ENCODE measurements at regions not wholly inside any gene's neighbourhood (a gene's known extent, or its start where the extent isn't known, plus 50 kb on each side); places are given as distances from the start of the nearest gene placed in this dataset.
A peak's percentile ranks its signal among the peaks of the same experiment; 100 is the strongest.

DNA sequence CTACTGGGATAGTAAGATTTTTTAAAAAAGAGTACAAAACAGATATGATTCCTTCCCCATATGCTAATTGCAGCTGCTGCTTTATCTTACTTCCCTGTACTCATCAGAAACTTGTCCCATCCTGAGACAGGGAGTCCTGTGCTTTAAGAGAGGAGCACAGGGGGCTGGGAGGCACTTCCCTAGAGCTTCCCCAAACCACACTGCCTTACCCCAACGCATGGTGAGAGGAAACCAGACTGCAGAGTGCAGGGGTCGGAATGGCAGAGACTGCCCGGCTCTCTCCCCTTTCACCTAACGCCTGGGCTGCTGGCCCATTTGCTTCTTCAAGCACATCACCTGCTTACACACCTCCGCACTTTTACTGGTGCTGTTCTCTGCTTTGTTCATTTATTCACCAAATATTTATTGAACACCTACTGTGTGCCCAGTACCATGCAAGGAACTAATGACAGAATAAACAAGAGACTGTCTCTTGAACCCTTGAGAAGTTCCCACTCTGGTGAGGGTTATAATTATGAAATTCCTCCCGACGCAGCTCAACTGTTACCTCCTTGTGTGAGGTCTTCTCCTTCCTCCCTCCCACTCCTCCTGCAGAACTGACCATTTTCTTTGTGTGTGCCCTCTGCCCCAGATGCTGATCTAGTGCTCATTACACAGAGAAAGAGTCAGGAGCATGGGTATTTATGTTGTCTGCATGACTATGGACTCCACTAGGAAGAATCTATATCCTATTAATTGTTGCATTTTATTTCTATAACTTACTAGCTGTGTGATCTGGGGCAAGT, 289.7 kb downstream of the TCF7L2 start:
- H3K4me1 ChIP-seq (ENCODE audit: control extremely low read depth in 1 of 4, control insufficient read depth in 4 of 4, insufficient read depth in 4 of 4, low read length in 3 of 4) = peaks cover 10 to 42% (median 36%) of the 10 kb centered on the region in 4 experiments
- no peak overlapping the region for H3K4me3 ChIP-seq (ENCODE audit: control insufficient read depth in 1 of 7, extremely low read depth in 1 of 7, insufficient read depth in 4 of 7, low read depth in 2 of 7, low read length in 6 of 7)
- DNase-seq = peak in 2 of 3 donors; percentile 25 to 32
- POLR2A ChIA-PET = no interaction called here
- no peaks in the 10 kb centered on the region for H3K9me3 ChIP-seq (ENCODE audit: control extremely low read depth in 1 of 5, control insufficient read depth in 4 of 5, insufficient read depth in 2 of 5, low read depth in 1 of 5, low read length in 4 of 5)
- WGBS (ENCODE audit: insufficient coverage) = 29% methylated on average over 3 of the region's 7 CpGs
- H3K36me3 ChIP-seq (ENCODE audit: control insufficient read depth in 4 of 4, insufficient read depth in 4 of 4, low read length in 3 of 4) = no peaks in the 10 kb centered on the region
- no peaks in the 10 kb centered on the region for H3K27me3 ChIP-seq (replicated peaks in 2 of 5; ENCODE audit: control insufficient read depth in 4 of 5, insufficient read depth in 5 of 5, low read length in 4 of 5)
- H3K27ac ChIP-seq (ENCODE audit: insufficient read depth in 1 of 2, low read depth in 1 of 2, low read length in 2 of 2, poor library complexity in 1 of 2, severe bottlenecking in 2 of 2) = no peak overlapping the region
- CTCF ChIA-PET = interaction anchor here (0.8 to 2.0 kb wide), 5 partner anchors 11 to 148 kb away, joined by 3 to 7 read pairs (median 3); no protein-coding TSS in a partner anchor

DNA sequence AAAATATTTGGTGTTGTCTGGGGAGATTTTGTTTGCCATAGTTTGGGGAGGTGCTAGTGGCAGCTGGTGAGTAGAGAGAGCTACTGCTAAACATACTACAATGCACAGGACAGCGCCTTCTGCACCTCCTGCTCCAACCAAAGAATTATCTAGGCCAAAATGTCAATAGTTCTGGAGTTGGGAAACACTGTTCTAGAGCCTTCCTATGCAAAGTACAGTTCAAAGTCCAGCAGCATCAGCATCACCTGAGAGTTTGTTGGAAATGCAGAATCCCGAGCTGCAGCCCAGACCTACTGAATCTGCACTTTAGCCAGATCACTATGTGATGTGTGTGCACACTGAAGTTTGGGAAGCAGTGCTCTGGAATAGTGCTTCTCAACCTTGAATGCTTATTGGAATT, 290.7 kb downstream of the TCF7L2 start:
- no peaks in the 10 kb centered on the region for H3K27me3 ChIP-seq (replicated peaks in 2 of 5; ENCODE audit: control insufficient read depth in 4 of 5, insufficient read depth in 5 of 5, low read length in 4 of 5)
- WGBS (ENCODE audit: insufficient coverage) = 100% methylated on average over 1 of the region's 2 CpGs

DNA sequence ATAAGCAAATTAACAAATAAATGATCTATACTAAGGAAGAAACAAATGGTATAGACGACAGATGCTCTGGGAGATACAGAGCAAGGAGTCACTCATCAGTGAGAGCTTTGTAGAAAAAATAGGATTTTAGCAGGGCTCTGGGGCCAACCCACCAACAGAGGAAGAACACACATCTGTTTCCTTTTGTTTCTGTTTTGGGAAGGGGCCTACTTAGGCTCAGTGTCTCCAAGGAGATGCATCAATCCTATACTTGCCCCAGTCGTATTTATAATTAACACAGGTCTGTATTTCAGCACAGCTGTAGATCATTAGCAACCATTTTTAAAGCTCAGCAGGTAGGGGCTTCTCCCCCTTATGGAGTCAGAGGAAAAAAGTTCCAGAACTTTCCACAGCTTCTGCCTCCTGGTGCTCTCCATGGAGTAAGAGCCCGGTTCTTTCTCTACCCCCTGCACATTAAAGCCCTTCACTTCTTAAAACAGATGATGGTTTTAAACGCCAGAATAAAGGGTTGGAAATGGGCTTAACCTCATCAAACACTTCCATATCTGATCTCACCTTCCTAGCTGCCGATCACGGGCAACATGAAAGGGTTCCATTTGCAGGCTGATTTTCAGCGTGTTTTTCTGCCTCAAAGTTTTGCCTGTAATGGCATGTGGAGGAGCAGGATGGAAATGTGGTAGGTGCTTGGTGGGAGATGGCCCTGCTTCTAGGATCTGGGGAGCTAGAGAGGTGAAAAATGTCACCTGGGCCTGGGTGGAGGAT, 291.7 kb downstream of the TCF7L2 start:
- Histone ChIP-seq H3K4me3 (ENCODE audit: control insufficient read depth in 1 of 7, extremely low read depth in 1 of 7, insufficient read depth in 4 of 7, low read depth in 2 of 7, low read length in 6 of 7) (peak overlapping the region in 2 of 7 experiments; percentile 3 to 4), H3K36me3 (ENCODE audit: control insufficient read depth in 4 of 4, insufficient read depth in 4 of 4, low read length in 3 of 4) (no peaks in the 10 kb centered on the region), H3K9me3 (ENCODE audit: control extremely low read depth in 1 of 5, control insufficient read depth in 4 of 5, insufficient read depth in 2 of 5, low read depth in 1 of 5, low read length in 4 of 5) (no peaks in the 10 kb centered on the region), H3K27ac (ENCODE audit: insufficient read depth in 1 of 2, low read depth in 1 of 2, low read length in 2 of 2, poor library complexity in 1 of 2, severe bottlenecking in 2 of 2) (peak overlapping the region; percentile 56 to 77), H3K27me3 (replicated peaks in 2 of 5; ENCODE audit: control insufficient read depth in 4 of 5, insufficient read depth in 5 of 5, low read length in 4 of 5) (no peaks in the 10 kb centered on the region), H3K4me1 (ENCODE audit: control extremely low read depth in 1 of 4, control insufficient read depth in 4 of 4, insufficient read depth in 4 of 4, low read length in 3 of 4) (peaks cover 10 to 42% (median 36%) of the 10 kb centered on the region in 4 experiments)
- 8% methylated on average over 2 of the region's 7 CpGs for WGBS (ENCODE audit: insufficient coverage)
- DNase-seq = peak; percentile 28 to 95 (median 92)
- ChIA-PET CTCF (interaction anchor here (0.8 to 2.0 kb wide), 5 partner anchors 9 to 17 kb away, joined by 3 to 7 read pairs (median 5); no protein-coding TSS in a partner anchor), POLR2A (interaction anchor here (0.6 to 1.2 kb wide), 3 partner anchors 10 to 141 kb away, joined by 3 to 4 read pairs (median 3); no protein-coding TSS in a partner anchor)

More for the DNA sequence above, 290.7 kb downstream of the TCF7L2 start:
- Histone ChIP-seq H3K27ac (ENCODE audit: insufficient read depth in 1 of 2, low read depth in 1 of 2, low read length in 2 of 2, poor library complexity in 1 of 2, severe bottlenecking in 2 of 2) (peak overlapping the region in 1 of 2 experiments; percentile 77), H3K4me3 (ENCODE audit: control insufficient read depth in 1 of 7, extremely low read depth in 1 of 7, insufficient read depth in 4 of 7, low read depth in 2 of 7, low read length in 6 of 7) (no peak overlapping the region), H3K4me1 (ENCODE audit: control extremely low read depth in 1 of 4, control insufficient read depth in 4 of 4, insufficient read depth in 4 of 4, low read length in 3 of 4) (peaks cover 10 to 42% (median 36%) of the 10 kb centered on the region in 4 experiments), H3K36me3 (ENCODE audit: control insufficient read depth in 4 of 4, insufficient read depth in 4 of 4, low read length in 3 of 4) (no peaks in the 10 kb centered on the region), H3K9me3 (ENCODE audit: control extremely low read depth in 1 of 5, control insufficient read depth in 4 of 5, insufficient read depth in 2 of 5, low read depth in 1 of 5, low read length in 4 of 5) (no peaks in the 10 kb centered on the region)
- DNase-seq = no peak
- ChIA-PET POLR2A (interaction anchor here (0.7 kb wide), 1 partner anchor 142 kb away, joined by 3 read pairs; no protein-coding TSS in a partner anchor), CTCF (interaction anchor here (0.8 to 2.0 kb wide), 5 partner anchors 8 to 147 kb away, joined by 3 to 7 read pairs (median 4); no protein-coding TSS in a partner anchor)

DNA sequence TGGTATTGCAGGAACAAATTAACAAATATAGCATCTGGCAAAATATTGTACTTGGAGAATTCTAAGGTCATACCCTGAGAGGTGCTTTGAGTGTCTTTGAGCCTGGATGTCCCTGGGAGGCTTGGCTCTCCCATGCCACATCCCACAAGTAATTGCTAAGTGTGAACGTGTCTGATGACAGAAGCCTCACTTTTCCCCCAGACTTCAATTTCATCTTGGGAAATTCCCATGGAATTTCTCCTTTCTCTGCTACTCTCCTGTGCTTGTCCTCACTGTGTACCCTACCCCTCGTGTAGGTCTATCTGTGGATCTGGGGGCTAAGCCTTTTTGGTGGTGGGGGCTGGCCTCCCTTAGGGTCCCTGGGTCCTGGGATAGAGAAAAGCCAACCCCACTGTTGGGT, 293.3 kb downstream of the TCF7L2 start:
- no peak overlapping the region for H3K4me3 ChIP-seq (ENCODE audit: control insufficient read depth in 1 of 7, extremely low read depth in 1 of 7, insufficient read depth in 4 of 7, low read depth in 2 of 7, low read length in 6 of 7)
- no peaks in the 10 kb centered on the region for H3K36me3 ChIP-seq (ENCODE audit: control insufficient read depth in 4 of 4, insufficient read depth in 4 of 4, low read length in 3 of 4)
- no peaks in the 10 kb centered on the region for H3K9me3 ChIP-seq (ENCODE audit: control extremely low read depth in 1 of 5, control insufficient read depth in 4 of 5, insufficient read depth in 2 of 5, low read depth in 1 of 5, low read length in 4 of 5)
- ChIA-PET CTCF (no interaction called here), POLR2A (no interaction called here)
- no peak for DNase-seq
- H3K27ac ChIP-seq (ENCODE audit: insufficient read depth in 1 of 2, low read depth in 1 of 2, low read length in 2 of 2, poor library complexity in 1 of 2, severe bottlenecking in 2 of 2) = no peak overlapping the region
- H3K4me1 ChIP-seq (ENCODE audit: control extremely low read depth in 1 of 4, control insufficient read depth in 4 of 4, insufficient read depth in 4 of 4, low read length in 3 of 4) = peaks cover 10 to 42% (median 36%) of the 10 kb centered on the region in 4 experiments
- no peaks in the 10 kb centered on the region for H3K27me3 ChIP-seq (replicated peaks in 2 of 5; ENCODE audit: control insufficient read depth in 4 of 5, insufficient read depth in 5 of 5, low read length in 4 of 5)
- no CpG with 5 or more reads among the region's 2 CpGs for WGBS (ENCODE audit: insufficient coverage)

DNA sequence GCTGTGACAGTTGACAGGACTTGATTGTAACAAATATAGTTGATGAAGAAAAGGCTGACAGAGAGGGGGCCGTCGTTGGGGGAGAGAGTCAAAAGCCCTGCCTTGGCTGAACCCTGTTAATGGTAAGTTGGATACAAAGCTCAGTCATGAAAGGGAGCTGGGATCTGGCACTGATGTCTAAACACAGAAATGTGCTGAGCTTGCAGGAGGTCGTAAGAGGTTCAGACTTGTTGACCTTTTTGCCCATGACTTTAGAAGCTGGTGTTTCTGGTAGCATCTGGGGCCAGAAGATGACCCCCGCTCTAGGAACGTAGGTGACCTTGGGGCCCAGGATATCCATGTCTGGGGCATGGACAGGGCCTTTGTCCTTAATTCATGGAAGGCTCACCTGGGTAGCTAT, 294.7 kb downstream of the TCF7L2 start:
- H3K27ac ChIP-seq (ENCODE audit: insufficient read depth in 1 of 2, low read depth in 1 of 2, low read length in 2 of 2, poor library complexity in 1 of 2, severe bottlenecking in 2 of 2) = no peak overlapping the region
- H3K4me3 ChIP-seq (ENCODE audit: control insufficient read depth in 1 of 7, extremely low read depth in 1 of 7, insufficient read depth in 4 of 7, low read depth in 2 of 7, low read length in 6 of 7) = no peak overlapping the region
- no peak for DNase-seq
- H3K36me3 ChIP-seq (ENCODE audit: control insufficient read depth in 4 of 4, insufficient read depth in 4 of 4, low read length in 3 of 4) = no peaks in the 10 kb centered on the region
- CTCF ChIA-PET = interaction anchor here (1.2 kb wide), 1 partner anchor 11 kb away, joined by 3 read pairs; no protein-coding TSS in a partner anchor
- no peaks in the 10 kb centered on the region for H3K27me3 ChIP-seq (replicated peaks in 2 of 5; ENCODE audit: control insufficient read depth in 4 of 5, insufficient read depth in 5 of 5, low read length in 4 of 5)
- no peaks in the 10 kb centered on the region for H3K9me3 ChIP-seq (ENCODE audit: control extremely low read depth in 1 of 5, control insufficient read depth in 4 of 5, insufficient read depth in 2 of 5, low read depth in 1 of 5, low read length in 4 of 5)
- 91% methylated on average over 5 of the region's 5 CpGs for WGBS (ENCODE audit: insufficient coverage)
- POLR2A ChIA-PET = no interaction called here
- H3K4me1 ChIP-seq (ENCODE audit: control extremely low read depth in 1 of 4, control insufficient read depth in 4 of 4, insufficient read depth in 4 of 4, low read length in 3 of 4) = peaks cover 10 to 36% (median 32%) of the 10 kb centered on the region in 4 experiments

DNA sequence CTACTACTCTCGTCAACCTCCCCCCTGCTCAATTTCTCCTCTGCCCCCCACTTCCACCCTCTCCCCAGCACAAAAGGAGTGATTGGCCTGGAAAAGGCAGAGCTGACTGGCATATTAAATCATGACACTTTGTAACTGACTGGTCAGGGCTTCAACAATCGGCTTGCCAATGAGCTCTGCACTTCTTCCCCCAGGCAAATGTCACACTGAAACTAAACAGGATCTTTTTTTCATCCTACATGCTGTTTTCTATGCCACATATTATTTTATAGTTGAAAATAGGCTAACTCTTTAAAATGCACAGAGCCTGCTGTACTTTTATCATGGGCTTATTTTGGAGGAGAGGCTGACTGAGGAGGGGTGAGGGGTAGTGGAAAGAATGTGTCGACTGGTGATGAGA, 295.2 kb downstream of the TCF7L2 start:
- Histone ChIP-seq H3K4me1 (ENCODE audit: control extremely low read depth in 1 of 4, control insufficient read depth in 4 of 4, insufficient read depth in 4 of 4, low read length in 3 of 4) (peaks cover 8 to 31% (median 26%) of the 10 kb centered on the region in 4 experiments), H3K9me3 (ENCODE audit: control extremely low read depth in 1 of 5, control insufficient read depth in 4 of 5, insufficient read depth in 2 of 5, low read depth in 1 of 5, low read length in 4 of 5) (no peaks in the 10 kb centered on the region), H3K27me3 (replicated peaks in 2 of 5; ENCODE audit: control insufficient read depth in 4 of 5, insufficient read depth in 5 of 5, low read length in 4 of 5) (no peaks in the 10 kb centered on the region), H3K4me3 (ENCODE audit: control insufficient read depth in 1 of 7, extremely low read depth in 1 of 7, insufficient read depth in 4 of 7, low read depth in 2 of 7, low read length in 6 of 7) (no peak overlapping the region), H3K27ac (ENCODE audit: insufficient read depth in 1 of 2, low read depth in 1 of 2, low read length in 2 of 2, poor library complexity in 1 of 2, severe bottlenecking in 2 of 2) (no peak overlapping the region), H3K36me3 (ENCODE audit: control insufficient read depth in 4 of 4, insufficient read depth in 4 of 4, low read length in 3 of 4) (no peaks in the 10 kb centered on the region)
- POLR2A ChIA-PET = no interaction called here
- 97% methylated on average over 3 of the region's 3 CpGs for whole genome bisulfite sequencing (ENCODE audit: insufficient coverage)
- DNase-seq = no peak
- CTCF ChIA-PET = no interaction called here
